GM12878 (cell line): ENCODE measurements at regions not wholly inside any gene's neighbourhood (a gene's known extent, or its start where the extent isn't known, plus 50 kb on each side); places are given as distances from the start of the nearest gene placed in this dataset.

Experiments used
- FOXM1 ChIP-seq: IDR thresholded peaks from 2 replicates; pipeline ENCODE4 v1.6.1; 2012; ENCODE audit warnings: low read depth, mild to moderate bottlenecking, inconsistent platforms, low read length, moderate library complexity
- POLR2A ChIP-seq: IDR thresholded peaks from 2 replicates; pipeline ENCODE4 v1.6.1; 2011; ENCODE audit warnings: low read depth, mild to moderate bottlenecking, low read length
- POLR2AphosphoS5 ChIP-seq: IDR thresholded peaks from 2 replicates; pipeline ENCODE4 v1.6.1; 2011; ENCODE audit warnings: mild to moderate bottlenecking, low read length, inconsistent platforms
- RCOR1 ChIP-seq: conservative IDR thresholded peaks from 2 replicates; pipeline ENCODE4 v1.6.1; 2012; ENCODE audit warnings: low read depth, low read length, improper control_type of control experiment
- TF ChIP-seq, protein P1 (sequence below), 3 experiments: IDR thresholded peaks in 2 of 3; conservative IDR thresholded peaks in 1 of 3; 2 replicates each; pipeline ENCODE4 v1.5.1; 2011; ENCODE audit warnings: low read depth in 3 of 3, low read length in 3 of 3, mild to moderate bottlenecking in 3 of 3, control low read depth in 2 of 3, moderate library complexity in 2 of 3, inconsistent platforms in 1 of 3, mixed read lengths in 1 of 3; ENCODE audit not compliant: control insufficient read depth in 2 of 3, insufficient read depth in 1 of 3; ENCODE audit errors: extremely low read depth in 1 of 3

DNA sequence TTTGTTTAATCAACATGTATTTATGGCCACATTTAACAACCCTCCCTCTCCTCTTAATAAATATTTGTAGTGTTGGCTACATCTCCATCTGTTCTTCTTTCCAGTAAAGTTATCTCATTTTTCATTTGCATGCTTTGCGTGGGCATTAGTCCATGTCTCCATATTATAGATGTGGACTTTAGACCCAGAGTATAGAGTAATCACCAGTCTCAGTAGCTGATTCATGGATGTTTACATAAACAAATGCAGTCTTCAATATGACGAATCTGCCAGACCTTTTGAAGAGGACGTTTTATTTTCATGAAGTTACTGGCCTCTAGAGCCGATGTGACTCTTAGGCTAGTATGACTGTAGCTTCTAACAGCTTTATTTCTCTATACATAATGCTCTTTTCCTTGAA, 1546.2 kb downstream of the OLFM4 start:
- TF ChIP-seq, protein P1, sequence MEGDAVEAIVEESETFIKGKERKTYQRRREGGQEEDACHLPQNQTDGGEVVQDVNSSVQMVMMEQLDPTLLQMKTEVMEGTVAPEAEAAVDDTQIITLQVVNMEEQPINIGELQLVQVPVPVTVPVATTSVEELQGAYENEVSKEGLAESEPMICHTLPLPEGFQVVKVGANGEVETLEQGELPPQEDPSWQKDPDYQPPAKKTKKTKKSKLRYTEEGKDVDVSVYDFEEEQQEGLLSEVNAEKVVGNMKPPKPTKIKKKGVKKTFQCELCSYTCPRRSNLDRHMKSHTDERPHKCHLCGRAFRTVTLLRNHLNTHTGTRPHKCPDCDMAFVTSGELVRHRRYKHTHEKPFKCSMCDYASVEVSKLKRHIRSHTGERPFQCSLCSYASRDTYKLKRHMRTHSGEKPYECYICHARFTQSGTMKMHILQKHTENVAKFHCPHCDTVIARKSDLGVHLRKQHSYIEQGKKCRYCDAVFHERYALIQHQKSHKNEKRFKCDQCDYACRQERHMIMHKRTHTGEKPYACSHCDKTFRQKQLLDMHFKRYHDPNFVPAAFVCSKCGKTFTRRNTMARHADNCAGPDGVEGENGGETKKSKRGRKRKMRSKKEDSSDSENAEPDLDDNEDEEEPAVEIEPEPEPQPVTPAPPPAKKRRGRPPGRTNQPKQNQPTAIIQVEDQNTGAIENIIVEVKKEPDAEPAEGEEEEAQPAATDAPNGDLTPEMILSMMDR (IDR thresholded peaks at IDR 0.05 in 2 of 3, conservative IDR thresholded peaks at IDR 0.05 in 1 of 3; ENCODE audit: control insufficient read depth in 2 of 3, extremely low read depth in 1 of 3, insufficient read depth in 1 of 3, low read depth in 3 of 3, low read length in 3 of 3), result no peak
- TF ChIP-seq POLR2A (no peak), RCOR1 (no peak), POLR2AphosphoS5 (no peak), FOXM1 (no peak)
